Peyer's patch (tissue), 4 donors: ENCODE measurements at regions not wholly inside any gene's neighbourhood (a gene's known extent, or its start where the extent isn't known, plus 50 kb on each side); places are given as distances from the start of the nearest gene placed in this dataset.

ENCODE experiments used
- POLR2A ChIP-seq, 2 donors: fragments of 450-650 bp; IDR thresholded peaks; one replicate each; pipeline ENCODE4 v1.5.1; 2017; ENCODE audit warnings: antibody characterized with exemption in 2 of 2, mild to moderate bottlenecking in 2 of 2, moderate library complexity in 2 of 2
- TF ChIP-seq, protein P1 (sequence below), 6 experiments: fragments of 450-650 bp in 4 of 6; fragments of 200-600 bp in 2 of 6; sonication (generic) in 1 of 6; IDR thresholded peaks; one replicate each; pipeline ENCODE4 v1.5.1; 2017 to 2019; ENCODE audit warnings: antibody characterized with exemption in 6 of 6, mild to moderate bottlenecking in 3 of 6, moderate library complexity in 1 of 6

DNA sequence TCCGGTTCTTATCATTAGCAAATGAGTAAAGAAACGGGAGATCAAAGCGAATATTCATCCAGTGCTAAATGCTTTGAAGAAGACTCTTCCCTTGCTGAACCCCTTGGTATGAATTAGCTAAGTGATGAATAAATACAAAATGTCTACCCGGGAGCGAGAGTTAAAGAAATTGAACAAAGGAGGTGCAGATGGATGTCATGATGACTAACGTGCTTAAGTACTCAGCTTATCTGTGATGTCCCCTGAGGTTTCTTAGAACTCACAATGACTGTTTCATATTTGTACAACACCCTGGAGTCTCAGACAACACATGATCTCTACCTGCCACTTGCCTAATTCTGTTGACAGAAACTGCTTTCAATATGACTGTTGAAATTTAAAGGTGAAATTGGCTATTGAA, 148.5 kb downstream of the TMEM200C start:
- TF ChIP-seq, protein P1, sequence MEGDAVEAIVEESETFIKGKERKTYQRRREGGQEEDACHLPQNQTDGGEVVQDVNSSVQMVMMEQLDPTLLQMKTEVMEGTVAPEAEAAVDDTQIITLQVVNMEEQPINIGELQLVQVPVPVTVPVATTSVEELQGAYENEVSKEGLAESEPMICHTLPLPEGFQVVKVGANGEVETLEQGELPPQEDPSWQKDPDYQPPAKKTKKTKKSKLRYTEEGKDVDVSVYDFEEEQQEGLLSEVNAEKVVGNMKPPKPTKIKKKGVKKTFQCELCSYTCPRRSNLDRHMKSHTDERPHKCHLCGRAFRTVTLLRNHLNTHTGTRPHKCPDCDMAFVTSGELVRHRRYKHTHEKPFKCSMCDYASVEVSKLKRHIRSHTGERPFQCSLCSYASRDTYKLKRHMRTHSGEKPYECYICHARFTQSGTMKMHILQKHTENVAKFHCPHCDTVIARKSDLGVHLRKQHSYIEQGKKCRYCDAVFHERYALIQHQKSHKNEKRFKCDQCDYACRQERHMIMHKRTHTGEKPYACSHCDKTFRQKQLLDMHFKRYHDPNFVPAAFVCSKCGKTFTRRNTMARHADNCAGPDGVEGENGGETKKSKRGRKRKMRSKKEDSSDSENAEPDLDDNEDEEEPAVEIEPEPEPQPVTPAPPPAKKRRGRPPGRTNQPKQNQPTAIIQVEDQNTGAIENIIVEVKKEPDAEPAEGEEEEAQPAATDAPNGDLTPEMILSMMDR (IDR thresholded peaks at IDR 0.05): no peak
- TF ChIP-seq POLR2A (IDR thresholded peaks at IDR 0.05): no peak
